ENCODE measurements at regions not wholly inside any gene's neighbourhood (a gene's known extent, or its start where the extent isn't known, plus 50 kb on each side); places are given as distances from the start of the nearest gene placed in this dataset.
"Not testable (repeated sequence)": the region's sequence is repeated elsewhere in the genome, so short reads cannot be mapped to it uniquely, and the experiment has no call there.

- ChIA-PET CTCF (interaction anchor here (1.5 kb wide), 1 partner anchor 325 kb away, joined by 4 read pairs; no protein-coding TSS in a partner anchor), POLR2A (interaction anchor here (0.6 kb wide), 1 partner anchor 30 kb away, joined by 4 read pairs; no protein-coding TSS in a partner anchor)
- Mint-ChIP-seq H3K4me1 (peaks cover 45% of the 10 kb centered on the region), H3K9me3 (peaks cover 5% of the 10 kb centered on the region), H3K4me3 (no peak overlapping the region), H3K36me3 (no peaks in the 10 kb centered on the region), H3K27me3 (ENCODE audit: low read depth) (no peaks in the 10 kb centered on the region), H3K27ac (no peak overlapping the region)
- no peak for DNase-seq (ENCODE audit: low spot score)
- TF ChIP-seq NR3C1 (CRISPR knock-in tag; conservative IDR thresholded peaks at IDR 0.05; ENCODE audit: low read depth), result no peak
- TF ChIP-seq EMX1 (CRISPR knock-in tag; IDR thresholded peaks at IDR 0.05), result no peak
- TF ChIP-seq FOXK1 (CRISPR knock-in tag; IDR thresholded peaks at IDR 0.05), result no peak
- no peak for TF ChIP-seq ARID4B (CRISPR knock-in tag; IDR thresholded peaks at IDR 0.05; ENCODE audit: borderline replicate concordance)
- TF ChIP-seq SMAD4 (CRISPR knock-in tag; IDR thresholded peaks at IDR 0.05), result no peak
- no peak for TF ChIP-seq SOX15 (CRISPR knock-in tag; IDR thresholded peaks at IDR 0.05)
- TF ChIP-seq PRRX2 (CRISPR knock-in tag; IDR thresholded peaks at IDR 0.05), result no peak
- no peak for TF ChIP-seq RELA (CRISPR knock-in tag; IDR thresholded peaks at IDR 0.05; ENCODE audit: borderline replicate concordance)
- no peak for TF ChIP-seq ZNF263 (CRISPR knock-in tag; IDR thresholded peaks at IDR 0.05; ENCODE audit: low read depth)
- TF ChIP-seq, protein P1, sequence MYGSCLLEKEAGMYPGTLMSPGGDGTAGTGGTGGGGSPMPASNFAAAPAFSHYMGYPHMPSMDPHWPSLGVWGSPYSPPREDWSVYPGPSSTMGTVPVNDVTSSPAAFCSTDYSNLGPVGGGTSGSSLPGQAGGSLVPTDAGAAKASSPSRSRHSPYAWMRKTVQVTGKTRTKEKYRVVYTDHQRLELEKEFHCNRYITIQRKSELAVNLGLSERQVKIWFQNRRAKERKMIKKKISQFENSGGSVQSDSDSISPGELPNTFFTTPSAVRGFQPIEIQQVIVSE (CRISPR knock-in tag; IDR thresholded peaks at IDR 0.05; ENCODE audit: borderline replicate concordance), result no peak
- TF ChIP-seq IRF1 (CRISPR knock-in tag; IDR thresholded peaks at IDR 0.05), result no peak
- ATAC-seq, result no peak
Measured at GRCh38 chr15:62417439-62417838, 252.4 kb upstream of the C2CD4B start.

DNA sequence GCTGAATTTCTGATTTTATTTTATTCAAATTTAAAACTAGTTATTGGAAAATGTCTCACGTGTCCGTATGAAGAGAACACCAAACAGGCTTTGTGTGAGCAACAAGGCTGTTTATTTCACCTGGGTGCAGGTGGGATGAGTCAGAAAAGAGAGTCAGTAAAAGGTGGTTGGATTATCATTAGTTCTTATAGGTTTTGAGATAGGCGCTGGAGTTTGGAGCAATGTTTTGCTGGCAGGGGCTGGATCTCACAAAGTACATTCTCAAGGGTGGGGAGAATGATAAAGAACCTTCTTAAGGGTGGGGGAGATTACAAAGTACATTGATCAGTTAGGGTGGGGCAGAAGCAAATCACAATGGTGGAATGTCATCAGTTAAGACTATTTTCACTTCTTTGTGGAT, 253.4 kb upstream of the C2CD4B start:
- CTCF ChIA-PET; H3K4me3 Mint-ChIP-seq; DNase-seq (ENCODE audit: low spot score); H3K36me3 Mint-ChIP-seq; ATAC-seq; POLR2A ChIA-PET; H3K27ac Mint-ChIP-seq; H3K27me3 Mint-ChIP-seq (ENCODE audit: low read depth); H3K9me3 Mint-ChIP-seq: not testable (repeated sequence)
- H3K4me1 Mint-ChIP-seq, result peaks cover 34% of the 10 kb centered on the region

DNA sequence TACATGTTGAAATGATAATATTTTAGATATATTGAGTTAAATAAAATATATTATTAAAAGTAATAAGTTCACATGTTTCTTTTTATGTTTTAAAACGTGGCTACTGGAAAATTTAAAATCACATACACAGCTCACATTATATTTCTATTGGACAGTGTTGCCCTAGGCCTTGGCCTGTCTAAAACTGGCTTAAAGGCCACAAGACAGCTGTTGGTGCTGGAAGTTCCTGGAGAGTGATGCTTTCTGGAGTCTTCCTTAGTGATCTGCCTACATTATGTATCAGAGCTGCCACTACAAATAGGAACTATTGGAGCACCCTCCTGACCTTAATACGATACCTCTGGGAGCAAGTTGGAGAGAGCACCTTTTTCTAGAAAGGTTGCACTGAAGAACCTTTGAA, 254.1 kb upstream of the C2CD4B start:
- DNase-seq (ENCODE audit: low spot score) (no peak), ATAC-seq (no peak)
- Mint-ChIP-seq H3K4me3 (no peak overlapping the region), H3K9me3 (peaks cover 5% of the 10 kb centered on the region), H3K27me3 (ENCODE audit: low read depth) (no peaks in the 10 kb centered on the region), H3K4me1 (peaks cover 34% of the 10 kb centered on the region), H3K27ac (no peak overlapping the region), H3K36me3 (no peaks in the 10 kb centered on the region)
- CTCF ChIA-PET, result interaction anchor here (0.7 kb wide), 1 partner anchor 9 kb away, joined by 4 read pairs; no protein-coding TSS in a partner anchor
- POLR2A ChIA-PET, result no interaction called here
- TF ChIP-seq, protein P2, sequence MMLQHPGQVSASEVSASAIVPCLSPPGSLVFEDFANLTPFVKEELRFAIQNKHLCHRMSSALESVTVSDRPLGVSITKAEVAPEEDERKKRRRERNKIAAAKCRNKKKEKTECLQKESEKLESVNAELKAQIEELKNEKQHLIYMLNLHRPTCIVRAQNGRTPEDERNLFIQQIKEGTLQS (CRISPR knock-in tag; conservative IDR thresholded peaks at IDR 0.05), result no peak
- TF ChIP-seq ARID4B (CRISPR knock-in tag; IDR thresholded peaks at IDR 0.05; ENCODE audit: borderline replicate concordance) (no peak), OVOL2 (CRISPR knock-in tag; IDR thresholded peaks at IDR 0.05; ENCODE audit: borderline replicate concordance) (no peak), ZNF416 (CRISPR knock-in tag; IDR thresholded peaks at IDR 0.05) (no peak), ZNF219 (CRISPR knock-in tag; IDR thresholded peaks at IDR 0.05; ENCODE audit: borderline replicate concordance) (no peak), ERG (CRISPR knock-in tag; IDR thresholded peaks at IDR 0.05) (no peak)
- TF ChIP-seq, protein P3, sequence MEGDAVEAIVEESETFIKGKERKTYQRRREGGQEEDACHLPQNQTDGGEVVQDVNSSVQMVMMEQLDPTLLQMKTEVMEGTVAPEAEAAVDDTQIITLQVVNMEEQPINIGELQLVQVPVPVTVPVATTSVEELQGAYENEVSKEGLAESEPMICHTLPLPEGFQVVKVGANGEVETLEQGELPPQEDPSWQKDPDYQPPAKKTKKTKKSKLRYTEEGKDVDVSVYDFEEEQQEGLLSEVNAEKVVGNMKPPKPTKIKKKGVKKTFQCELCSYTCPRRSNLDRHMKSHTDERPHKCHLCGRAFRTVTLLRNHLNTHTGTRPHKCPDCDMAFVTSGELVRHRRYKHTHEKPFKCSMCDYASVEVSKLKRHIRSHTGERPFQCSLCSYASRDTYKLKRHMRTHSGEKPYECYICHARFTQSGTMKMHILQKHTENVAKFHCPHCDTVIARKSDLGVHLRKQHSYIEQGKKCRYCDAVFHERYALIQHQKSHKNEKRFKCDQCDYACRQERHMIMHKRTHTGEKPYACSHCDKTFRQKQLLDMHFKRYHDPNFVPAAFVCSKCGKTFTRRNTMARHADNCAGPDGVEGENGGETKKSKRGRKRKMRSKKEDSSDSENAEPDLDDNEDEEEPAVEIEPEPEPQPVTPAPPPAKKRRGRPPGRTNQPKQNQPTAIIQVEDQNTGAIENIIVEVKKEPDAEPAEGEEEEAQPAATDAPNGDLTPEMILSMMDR (IDR thresholded peaks at IDR 0.05), result no peak
